SH-SY5Y (cell line): ENCODE measurements at regions not wholly inside any gene's neighbourhood (a gene's known extent, or its start where the extent isn't known, plus 50 kb on each side); places are given as distances from the start of the nearest gene placed in this dataset.

Experiments used
- GATA2 ChIP-seq: IDR thresholded peaks from 2 replicates; pipeline ENCODE4 v1.6.1; 2011; ENCODE audit warnings: mild to moderate bottlenecking, low read depth, low read length
- GATA3 ChIP-seq: IDR thresholded peaks from 2 replicates; pipeline ENCODE4 v1.6.1; 2011; ENCODE audit warnings: low read depth, mild to moderate bottlenecking, low read length, moderate library complexity

- TF ChIP-seq GATA2 (no peak), GATA3 (no peak)
Measured at GRCh38 chr7:85287106-85287825, 100.4 kb upstream of the SEMA3D start.
